ENCODE measurements at regions not wholly inside any gene's neighbourhood (a gene's known extent, or its start where the extent isn't known, plus 50 kb on each side); places are given as distances from the start of the nearest gene placed in this dataset.

DNA sequence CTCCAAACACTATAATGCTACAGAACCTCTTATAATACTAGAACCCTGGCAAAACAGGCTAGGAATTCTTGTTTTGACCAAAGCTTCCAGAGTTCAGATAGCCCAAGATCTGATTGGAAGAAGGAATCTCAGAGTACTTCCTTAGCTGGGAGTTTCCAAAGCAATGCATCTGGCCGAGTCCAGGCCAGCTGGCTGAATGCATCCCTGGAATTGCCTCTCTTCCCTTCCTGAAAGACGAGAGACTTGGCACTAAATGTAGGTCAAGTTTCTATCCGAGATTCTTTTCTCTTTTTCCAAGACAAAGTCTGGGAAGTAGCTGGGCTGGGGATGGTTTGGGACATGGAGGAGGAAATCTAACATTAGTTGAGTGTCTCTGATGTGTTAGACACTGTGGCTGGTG is 68.7 kb upstream of the ADPGK start:
- H4K20me1 ChIP-seq (ENCODE audit: insufficient read depth, low read length), result no peaks in the 10 kb centered on the region
- no peaks in the 10 kb centered on the region for H3K79me2 ChIP-seq (ENCODE audit: low read length)
- H3K9me3 ChIP-seq (ENCODE audit: insufficient read depth, low read length), result no peaks in the 10 kb centered on the region
- H3K4me3 ChIP-seq (ENCODE audit: low read length), result no peak overlapping the region
- H2AFZ ChIP-seq (ENCODE audit: low read depth, low read length), result no peak overlapping the region
- TF ChIP-seq, protein P1, sequence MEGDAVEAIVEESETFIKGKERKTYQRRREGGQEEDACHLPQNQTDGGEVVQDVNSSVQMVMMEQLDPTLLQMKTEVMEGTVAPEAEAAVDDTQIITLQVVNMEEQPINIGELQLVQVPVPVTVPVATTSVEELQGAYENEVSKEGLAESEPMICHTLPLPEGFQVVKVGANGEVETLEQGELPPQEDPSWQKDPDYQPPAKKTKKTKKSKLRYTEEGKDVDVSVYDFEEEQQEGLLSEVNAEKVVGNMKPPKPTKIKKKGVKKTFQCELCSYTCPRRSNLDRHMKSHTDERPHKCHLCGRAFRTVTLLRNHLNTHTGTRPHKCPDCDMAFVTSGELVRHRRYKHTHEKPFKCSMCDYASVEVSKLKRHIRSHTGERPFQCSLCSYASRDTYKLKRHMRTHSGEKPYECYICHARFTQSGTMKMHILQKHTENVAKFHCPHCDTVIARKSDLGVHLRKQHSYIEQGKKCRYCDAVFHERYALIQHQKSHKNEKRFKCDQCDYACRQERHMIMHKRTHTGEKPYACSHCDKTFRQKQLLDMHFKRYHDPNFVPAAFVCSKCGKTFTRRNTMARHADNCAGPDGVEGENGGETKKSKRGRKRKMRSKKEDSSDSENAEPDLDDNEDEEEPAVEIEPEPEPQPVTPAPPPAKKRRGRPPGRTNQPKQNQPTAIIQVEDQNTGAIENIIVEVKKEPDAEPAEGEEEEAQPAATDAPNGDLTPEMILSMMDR (IDR thresholded peaks at IDR 0.05; ENCODE audit: low read depth, low read length), result no peak
- no peak for TF ChIP-seq EZH2phosphoT487 (IDR thresholded peaks at IDR 0.05; ENCODE audit: low read depth)
- no peaks in the 10 kb centered on the region for H3K36me3 ChIP-seq (replicated peaks; ENCODE audit: low read depth, low read length)
- H3K9ac ChIP-seq (ENCODE audit: low read length), result no peak overlapping the region
- H3K4me1 ChIP-seq (ENCODE audit: low read length), result no peaks in the 10 kb centered on the region
- H3K27ac ChIP-seq (ENCODE audit: low read length), result no peak overlapping the region
- H3K27me3 ChIP-seq (ENCODE audit: low read depth, low read length), result peaks cover 19% of the 10 kb centered on the region
- no peak overlapping the region for H3K4me2 ChIP-seq (ENCODE audit: low read length)

DNA sequence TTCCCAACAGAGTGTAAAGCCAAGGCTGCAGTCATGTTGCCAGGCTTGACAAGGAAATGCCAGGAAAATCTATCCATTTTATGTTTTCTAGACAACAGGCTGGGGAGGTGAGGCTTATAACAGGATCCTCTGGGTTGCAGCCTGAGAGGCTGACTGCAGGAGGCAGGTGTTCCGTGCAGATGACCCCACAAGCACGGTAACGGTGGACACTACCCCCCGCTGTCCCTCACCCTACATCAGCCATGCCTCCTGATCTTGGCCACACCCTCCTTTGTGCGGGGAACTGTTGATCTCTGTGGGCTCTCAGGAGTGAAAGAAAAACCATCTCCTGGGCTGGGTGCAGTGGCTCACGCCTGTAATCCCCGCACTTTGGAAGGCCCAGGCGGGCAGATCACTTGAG is 68.0 kb upstream of the ADPGK start:
- no peak for TF ChIP-seq EZH2phosphoT487 (IDR thresholded peaks at IDR 0.05; ENCODE audit: low read depth)
- TF ChIP-seq, protein P1 (IDR thresholded peaks at IDR 0.05; ENCODE audit: low read depth, low read length), result no peak
- peaks cover 19% of the 10 kb centered on the region for H3K27me3 ChIP-seq (ENCODE audit: low read depth, low read length)
- no peak overlapping the region for H3K27ac ChIP-seq (ENCODE audit: low read length)

DNA sequence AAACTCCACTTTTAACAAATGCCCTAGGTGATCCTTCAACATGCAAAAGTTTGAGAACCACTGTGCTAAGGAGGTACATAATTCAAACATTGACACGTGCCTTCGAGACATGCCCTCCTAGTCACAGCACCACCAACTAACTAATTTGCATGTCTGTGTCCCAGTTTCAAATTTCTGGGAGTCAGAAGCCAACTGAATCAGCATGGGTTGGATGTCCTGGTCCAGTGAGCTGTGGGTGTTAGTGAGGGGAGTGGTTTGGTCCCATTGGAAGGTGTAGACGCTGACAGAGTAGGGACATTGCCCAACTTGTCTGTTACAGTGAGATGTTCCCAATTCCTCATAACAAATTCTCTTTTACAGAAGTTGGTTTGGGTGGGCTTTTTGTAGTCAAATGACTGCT is 67.3 kb upstream of the ADPGK start:
- H4K20me1 ChIP-seq (ENCODE audit: insufficient read depth, low read length), result no peaks in the 10 kb centered on the region
- no peaks in the 10 kb centered on the region for H3K9me3 ChIP-seq (ENCODE audit: insufficient read depth, low read length)
- no peak overlapping the region for H3K4me3 ChIP-seq (ENCODE audit: low read length)
- TF ChIP-seq, protein P1 (IDR thresholded peaks at IDR 0.05; ENCODE audit: low read depth, low read length), result no peak
- no peak for TF ChIP-seq EZH2phosphoT487 (IDR thresholded peaks at IDR 0.05; ENCODE audit: low read depth)
- H3K36me3 ChIP-seq (replicated peaks; ENCODE audit: low read depth, low read length), result no peaks in the 10 kb centered on the region
- H3K9ac ChIP-seq (ENCODE audit: low read length), result no peak overlapping the region
- H3K79me2 ChIP-seq (ENCODE audit: low read length), result no peaks in the 10 kb centered on the region
- peaks cover 19% of the 10 kb centered on the region for H3K27me3 ChIP-seq (ENCODE audit: low read depth, low read length)
- H2AFZ ChIP-seq (ENCODE audit: low read depth, low read length), result no peak overlapping the region
- no peak overlapping the region for H3K27ac ChIP-seq (ENCODE audit: low read length)
- H3K4me2 ChIP-seq (ENCODE audit: low read length), result no peak overlapping the region
- H3K4me1 ChIP-seq (ENCODE audit: low read length), result peaks cover 5% of the 10 kb centered on the region; the same call in 1 of the 2 replicates

More for the DNA sequence above, 68.0 kb upstream of the ADPGK start:
- Histone ChIP-seq H3K4me2 (ENCODE audit: low read length) (no peak overlapping the region), H3K9me3 (ENCODE audit: insufficient read depth, low read length) (no peaks in the 10 kb centered on the region), H2AFZ (ENCODE audit: low read depth, low read length) (no peak overlapping the region), H3K4me3 (ENCODE audit: low read length) (no peak overlapping the region), H3K4me1 (ENCODE audit: low read length) (no peaks in the 10 kb centered on the region), H3K36me3 (replicated peaks; ENCODE audit: low read depth, low read length) (no peaks in the 10 kb centered on the region), H3K9ac (ENCODE audit: low read length) (no peak overlapping the region), H3K79me2 (ENCODE audit: low read length) (no peaks in the 10 kb centered on the region), H4K20me1 (ENCODE audit: insufficient read depth, low read length) (no peaks in the 10 kb centered on the region)

DNA sequence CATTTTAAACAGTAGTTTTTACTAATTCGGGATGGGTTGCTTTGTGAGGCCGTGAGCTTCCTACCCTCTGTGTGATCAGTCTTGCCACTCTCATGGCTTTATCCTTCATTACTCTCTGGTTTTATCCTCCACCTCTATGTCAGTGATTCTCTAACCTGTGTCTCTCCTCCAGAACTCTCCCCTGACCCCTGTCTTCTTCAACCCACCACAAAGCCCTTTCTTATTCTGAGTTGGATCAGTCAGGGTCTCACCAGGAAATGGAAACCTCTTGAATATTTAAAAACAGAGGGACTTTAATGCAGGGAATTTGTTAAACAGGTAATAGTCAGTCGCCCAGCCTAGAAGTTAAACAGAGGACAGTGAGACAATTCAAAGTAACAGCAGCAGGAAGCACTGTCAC is 64.2 kb upstream of the ADPGK start:
- Histone ChIP-seq H3K27me3 (ENCODE audit: low read depth, low read length) (peaks cover 11% of the 10 kb centered on the region), H3K9ac (ENCODE audit: low read length) (no peak overlapping the region), H3K4me3 (ENCODE audit: low read length) (no peak overlapping the region), H3K79me2 (ENCODE audit: low read length) (no peaks in the 10 kb centered on the region), H3K4me1 (ENCODE audit: low read length) (peaks cover 5% of the 10 kb centered on the region; the same call in 1 of the 2 replicates), H4K20me1 (ENCODE audit: insufficient read depth, low read length) (no peaks in the 10 kb centered on the region), H3K9me3 (ENCODE audit: insufficient read depth, low read length) (no peaks in the 10 kb centered on the region; the same call in 1 of the 2 replicates), H2AFZ (ENCODE audit: low read depth, low read length) (no peak overlapping the region), H3K27ac (ENCODE audit: low read length) (no peak overlapping the region), H3K4me2 (ENCODE audit: low read length) (no peak overlapping the region), H3K36me3 (replicated peaks; ENCODE audit: low read depth, low read length) (no peaks in the 10 kb centered on the region)
- TF ChIP-seq, protein P1 (IDR thresholded peaks at IDR 0.05; ENCODE audit: low read depth, low read length), result no peak
- no peak for TF ChIP-seq EZH2phosphoT487 (IDR thresholded peaks at IDR 0.05; ENCODE audit: low read depth)
